GM18907 (cell line): ENCODE measurements at regions not wholly inside any gene's neighbourhood (a gene's known extent, or its start where the extent isn't known, plus 50 kb on each side); places are given as distances from the start of the nearest gene placed in this dataset.
"Not testable (repeated sequence)": the region's sequence is repeated elsewhere in the genome, so short reads cannot be mapped to it uniquely, and the experiment has no call there.

ENCODE experiments used
- ATAC-seq: cut with Tn5 transposase; IDR thresholded peaks from one replicate; pipeline ENCODE4 v1.9.1; 2021; ENCODE audit warnings: mild to moderate bottlenecking, moderate library complexity; ENCODE audit not compliant: unreplicated experiment

- no peak for ATAC-seq
Measured at GRCh38 chr13:34349091-34349722, 531.3 kb downstream of the RFC3 start.

GRCh38 chr13:34350671-34351070 lies 532.7 kb downstream of the RFC3 start:
- no peak for ATAC-seq

- no peak for ATAC-seq
Measured at GRCh38 chr13:34351134-34351533, 533.2 kb downstream of the RFC3 start.

- ATAC-seq, result no peak
Measured at GRCh38 chr13:34352958-34353357, 535.0 kb downstream of the RFC3 start.

- ATAC-seq, result no peak
Measured at GRCh38 chr13:34356686-34357434, 538.9 kb downstream of the RFC3 start.

- ATAC-seq, result no peak
Measured at GRCh38 chr13:34357435-34358232, 539.7 kb downstream of the RFC3 start.

GRCh38 chr13:34358811-34359513 lies 541.0 kb downstream of the RFC3 start:
- no peak for ATAC-seq

GRCh38 chr13:34360702-34361101 lies 542.8 kb downstream of the RFC3 start:
- no peak for ATAC-seq

GRCh38 chr13:34361560-34361959 lies 543.6 kb downstream of the RFC3 start:
- no peak for ATAC-seq

- no peak for ATAC-seq
Measured at GRCh38 chr13:34363266-34363665, 545.3 kb downstream of the RFC3 start.

- no peak for ATAC-seq
Measured at GRCh38 chr13:34364633-34365032, 546.7 kb downstream of the RFC3 start.

- no peak for ATAC-seq
Measured at GRCh38 chr13:34369931-34370330, 552.0 kb downstream of the RFC3 start.

- ATAC-seq, result no peak
Measured at GRCh38 chr13:34371108-34371507, 553.2 kb downstream of the RFC3 start.

GRCh38 chr13:34371645-34372395 lies 553.9 kb downstream of the RFC3 start:
- ATAC-seq, result no peak

GRCh38 chr13:34372581-34372980 lies 554.6 kb downstream of the RFC3 start:
- no peak for ATAC-seq

GRCh38 chr13:34376483-34376882 lies 558.5 kb downstream of the RFC3 start:
- no peak for ATAC-seq

- ATAC-seq, result no peak
Measured at GRCh38 chr13:34381228-34381627, 560.8 kb upstream of the NBEA start.

- ATAC-seq, result no peak
Measured at GRCh38 chr13:34383728-34384127, 558.3 kb upstream of the NBEA start.

- not testable (repeated sequence) for ATAC-seq
Measured at GRCh38 chr13:34386229-34386628, 555.8 kb upstream of the NBEA start.

GRCh38 chr13:34391076-34391475 lies 551.0 kb upstream of the NBEA start:
- ATAC-seq, result no peak
